Nephron progenitor cell (in vitro differentiated cells): ENCODE measurements at regions not wholly inside any gene's neighbourhood (a gene's known extent, or its start where the extent isn't known, plus 50 kb on each side); places are given as distances from the start of the nearest gene placed in this dataset.

Experiments used
- DNase-seq: peaks from one replicate; pipeline ENCODE4 v3.0.0; 2021
- H3K27ac Mint-ChIP-seq: 2 replicates; pipeline ENCODE4 v1.8.0; 2021; ENCODE audit warnings: mild to moderate bottlenecking, moderate library complexity, mixed read lengths
- H3K27me3 Mint-ChIP-seq: 2 replicates; pipeline ENCODE4 v1.8.0; 2021; ENCODE audit warnings: mild to moderate bottlenecking, low read depth, mixed read lengths; ENCODE audit not compliant: poor library complexity
- H3K36me3 Mint-ChIP-seq: 2 replicates; pipeline ENCODE4 v1.8.0; 2021; ENCODE audit warnings: low read depth, mixed read lengths
- H3K4me1 Mint-ChIP-seq: 2 replicates; pipeline ENCODE4 v1.8.0; 2021; ENCODE audit warnings: mixed read lengths
- H3K4me3 Mint-ChIP-seq: 2 replicates; pipeline ENCODE4 v1.8.0; 2021; ENCODE audit warnings: mild to moderate bottlenecking, moderate library complexity, mixed read lengths
- H3K9me3 Mint-ChIP-seq: 2 replicates; pipeline ENCODE4 v1.8.0; 2021; ENCODE audit warnings: mild to moderate bottlenecking, moderate library complexity, mixed read lengths
- TF ChIP-seq, protein P1 (sequence below): fragments of 200-600 bp; sonication (generic); IDR thresholded peaks from 2 replicates; pipeline ENCODE4 v1.5.0; 2021; ENCODE audit warnings: antibody characterized with exemption

- Mint-ChIP-seq H3K27me3 (no peaks in the 10 kb centered on the region), H3K4me1 (no peaks in the 10 kb centered on the region), H3K27ac (no peak overlapping the region), H3K4me3 (no peak overlapping the region), H3K9me3 (peaks cover 15% of the 10 kb centered on the region), H3K36me3 (no peaks in the 10 kb centered on the region)
- DNase-seq = no peak
- TF ChIP-seq, protein P1, sequence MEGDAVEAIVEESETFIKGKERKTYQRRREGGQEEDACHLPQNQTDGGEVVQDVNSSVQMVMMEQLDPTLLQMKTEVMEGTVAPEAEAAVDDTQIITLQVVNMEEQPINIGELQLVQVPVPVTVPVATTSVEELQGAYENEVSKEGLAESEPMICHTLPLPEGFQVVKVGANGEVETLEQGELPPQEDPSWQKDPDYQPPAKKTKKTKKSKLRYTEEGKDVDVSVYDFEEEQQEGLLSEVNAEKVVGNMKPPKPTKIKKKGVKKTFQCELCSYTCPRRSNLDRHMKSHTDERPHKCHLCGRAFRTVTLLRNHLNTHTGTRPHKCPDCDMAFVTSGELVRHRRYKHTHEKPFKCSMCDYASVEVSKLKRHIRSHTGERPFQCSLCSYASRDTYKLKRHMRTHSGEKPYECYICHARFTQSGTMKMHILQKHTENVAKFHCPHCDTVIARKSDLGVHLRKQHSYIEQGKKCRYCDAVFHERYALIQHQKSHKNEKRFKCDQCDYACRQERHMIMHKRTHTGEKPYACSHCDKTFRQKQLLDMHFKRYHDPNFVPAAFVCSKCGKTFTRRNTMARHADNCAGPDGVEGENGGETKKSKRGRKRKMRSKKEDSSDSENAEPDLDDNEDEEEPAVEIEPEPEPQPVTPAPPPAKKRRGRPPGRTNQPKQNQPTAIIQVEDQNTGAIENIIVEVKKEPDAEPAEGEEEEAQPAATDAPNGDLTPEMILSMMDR = no peak
Measured at GRCh38 chr3:162007722-162008121, 511.1 kb downstream of the OTOL1 start.

- no peaks in the 10 kb centered on the region for H3K36me3 Mint-ChIP-seq
- H3K27ac Mint-ChIP-seq = peak overlapping the region; percentile 10
- H3K27me3 Mint-ChIP-seq = no peaks in the 10 kb centered on the region
- H3K4me1 Mint-ChIP-seq = no peaks in the 10 kb centered on the region
- TF ChIP-seq, protein P1 = no peak
- H3K9me3 Mint-ChIP-seq = peaks cover 11% of the 10 kb centered on the region
- no peak overlapping the region for H3K4me3 Mint-ChIP-seq
- DNase-seq = no peak
Measured at GRCh38 chr3:162012633-162013032, 516.0 kb downstream of the OTOL1 start.

DNA sequence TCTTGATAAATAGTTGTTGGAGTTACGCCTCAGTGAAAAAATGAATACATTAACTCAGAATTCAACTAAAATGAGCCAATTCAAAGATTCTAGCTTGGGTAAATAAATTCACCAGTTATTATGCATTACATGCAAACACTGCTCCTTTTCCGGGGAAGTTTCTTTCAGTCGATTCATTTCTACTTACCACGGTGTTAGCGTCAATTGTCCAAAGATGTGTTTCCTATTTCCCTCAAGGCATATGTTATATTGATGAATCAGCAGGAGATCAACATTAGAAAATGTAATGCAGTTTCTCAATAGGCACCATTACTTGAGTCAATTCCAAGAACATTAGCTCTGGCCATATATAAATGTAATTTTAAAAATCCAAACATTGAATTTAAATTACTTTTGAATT lies 517.7 kb downstream of the OTOL1 start:
- no peak for DNase-seq
- no peak overlapping the region for H3K4me3 Mint-ChIP-seq
- TF ChIP-seq, protein P1 = no peak
- H3K27ac Mint-ChIP-seq = no peak overlapping the region
- H3K36me3 Mint-ChIP-seq = no peaks in the 10 kb centered on the region
- no peaks in the 10 kb centered on the region for H3K27me3 Mint-ChIP-seq
- H3K4me1 Mint-ChIP-seq = peaks cover 5% of the 10 kb centered on the region
- H3K9me3 Mint-ChIP-seq = no peaks in the 10 kb centered on the region

GRCh38 chr3:162015856-162016255 lies 519.2 kb downstream of the OTOL1 start:
- peaks cover 5% of the 10 kb centered on the region for H3K36me3 Mint-ChIP-seq
- no peak for DNase-seq
- TF ChIP-seq, protein P1 = no peak
- H3K4me3 Mint-ChIP-seq = no peak overlapping the region
- H3K27ac Mint-ChIP-seq = no peak overlapping the region
- no peaks in the 10 kb centered on the region for H3K27me3 Mint-ChIP-seq
- H3K9me3 Mint-ChIP-seq = peaks cover 10% of the 10 kb centered on the region
- peaks cover 14% of the 10 kb centered on the region for H3K4me1 Mint-ChIP-seq

DNA sequence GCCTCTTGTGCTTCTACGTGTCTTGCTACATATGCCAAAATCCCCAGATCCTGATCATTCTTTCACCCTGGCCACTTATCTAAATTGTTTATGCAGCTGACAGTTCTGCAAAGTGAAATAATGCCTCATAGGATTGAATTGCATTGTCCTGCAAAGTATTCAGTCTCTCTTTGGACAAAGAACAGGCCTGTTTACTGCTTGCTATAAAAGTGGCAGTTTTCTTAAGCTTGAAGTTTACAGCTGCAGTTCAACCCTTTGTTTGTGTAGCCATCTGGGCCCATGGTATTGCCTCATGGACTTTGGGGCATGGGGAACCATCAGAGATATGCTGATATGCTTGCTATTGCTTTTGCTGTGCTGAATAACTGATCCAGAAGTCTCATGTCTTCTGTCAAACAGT lies 523.2 kb downstream of the OTOL1 start:
- H3K9me3 Mint-ChIP-seq = peaks cover 12% of the 10 kb centered on the region
- TF ChIP-seq, protein P1 = no peak
- no peaks in the 10 kb centered on the region for H3K27me3 Mint-ChIP-seq
- H3K36me3 Mint-ChIP-seq = peaks cover 9% of the 10 kb centered on the region
- no peak overlapping the region for H3K4me3 Mint-ChIP-seq
- H3K4me1 Mint-ChIP-seq = peaks cover 44% of the 10 kb centered on the region
- DNase-seq = no peak
- peak overlapping the region; percentile 78 for H3K27ac Mint-ChIP-seq

GRCh38 chr3:162021206-162021605 lies 524.6 kb downstream of the OTOL1 start:
- Mint-ChIP-seq H3K9me3 (peaks cover 12% of the 10 kb centered on the region), H3K36me3 (peaks cover 9% of the 10 kb centered on the region), H3K4me3 (no peak overlapping the region), H3K27me3 (no peaks in the 10 kb centered on the region), H3K4me1 (peaks cover 47% of the 10 kb centered on the region), H3K27ac (no peak overlapping the region)
- TF ChIP-seq, protein P1 = no peak
- no peak for DNase-seq
